ENCODE measurements at regions not wholly inside any gene's neighbourhood (a gene's known extent, or its start where the extent isn't known, plus 50 kb on each side); places are given as distances from the start of the nearest gene placed in this dataset.
"Not testable (repeated sequence)": the region's sequence is repeated elsewhere in the genome, so short reads cannot be mapped to it uniquely, and the experiment has no call there.

DNA sequence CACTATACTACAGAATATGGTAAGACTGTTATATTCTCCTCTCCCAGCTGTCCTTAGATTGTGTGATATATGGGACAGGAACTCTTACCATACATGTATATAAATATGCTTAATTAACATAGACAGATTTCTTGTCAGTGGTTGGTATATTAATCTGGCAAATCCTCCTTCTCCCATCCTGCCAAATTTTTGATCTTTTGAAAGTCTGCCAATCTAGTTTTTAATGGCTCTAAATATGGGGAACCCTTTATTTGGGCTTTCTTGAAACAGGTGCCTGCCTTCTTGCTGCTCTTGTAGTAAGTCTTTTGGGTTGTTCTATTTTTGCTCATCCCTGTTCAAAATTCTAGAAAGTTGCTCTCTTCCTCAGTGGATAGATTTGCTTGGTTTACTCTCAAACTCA is 63.5 kb downstream of the SPATA31D1 start:
- DNase-seq: no peak

DNA sequence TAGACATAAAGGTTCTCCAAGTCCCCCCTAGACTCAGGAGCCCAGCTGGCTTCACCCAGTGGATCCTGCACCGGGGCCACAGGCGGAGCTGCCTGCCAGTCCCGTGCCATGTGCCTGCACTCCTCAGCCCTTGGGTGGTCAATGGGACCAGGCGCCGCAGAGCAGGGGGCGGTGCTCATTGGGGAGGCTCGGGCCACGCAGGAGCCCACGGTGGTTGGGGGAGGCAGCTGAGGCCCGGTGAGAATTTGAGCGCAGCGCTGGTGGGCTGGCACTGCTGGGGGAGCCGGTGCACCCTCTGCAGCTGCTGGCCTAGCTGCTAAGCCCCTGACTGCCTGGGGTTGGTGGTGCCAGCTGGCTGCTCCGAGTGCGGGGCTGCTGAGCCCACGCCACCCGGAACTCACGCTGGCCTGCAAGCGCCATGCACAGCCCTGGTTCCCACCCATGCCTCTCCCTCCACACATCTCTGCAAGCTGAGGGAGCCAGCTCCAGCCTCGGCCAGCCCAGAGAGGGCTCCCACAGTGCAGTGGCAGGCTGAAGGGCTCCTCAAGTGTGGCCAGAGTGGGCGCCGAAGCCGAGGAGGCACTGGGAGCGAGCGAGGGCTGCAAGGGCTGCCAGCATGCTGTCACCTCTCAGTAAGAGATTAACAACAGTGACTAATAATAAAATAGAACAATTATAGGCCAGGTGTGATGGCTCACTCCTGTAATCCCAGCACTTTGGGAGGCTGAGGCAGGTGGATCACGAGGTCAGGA is 65.9 kb downstream of the SPATA31D1 start:
- no peak for DNase-seq

DNA sequence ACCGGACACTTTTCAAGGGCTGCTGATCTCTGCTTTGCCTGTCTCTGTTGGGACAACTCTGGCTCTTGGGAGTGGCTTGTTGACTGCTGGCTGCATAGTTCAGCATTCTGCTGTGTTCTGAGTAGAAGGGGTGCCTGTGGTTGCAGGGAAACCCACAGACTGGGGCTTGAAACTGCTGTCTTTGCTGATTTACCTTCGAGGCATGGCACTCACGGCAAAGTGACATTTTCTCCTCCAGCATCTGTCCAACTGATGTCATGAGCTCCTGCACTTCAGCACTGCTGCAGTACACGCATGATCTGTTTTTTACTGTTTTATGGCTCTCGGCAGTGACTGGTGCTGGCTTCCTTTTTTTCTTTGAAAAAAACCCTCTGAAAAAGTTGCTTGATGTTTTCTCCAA is 69.2 kb downstream of the SPATA31D1 start:
- no peak for DNase-seq

DNA sequence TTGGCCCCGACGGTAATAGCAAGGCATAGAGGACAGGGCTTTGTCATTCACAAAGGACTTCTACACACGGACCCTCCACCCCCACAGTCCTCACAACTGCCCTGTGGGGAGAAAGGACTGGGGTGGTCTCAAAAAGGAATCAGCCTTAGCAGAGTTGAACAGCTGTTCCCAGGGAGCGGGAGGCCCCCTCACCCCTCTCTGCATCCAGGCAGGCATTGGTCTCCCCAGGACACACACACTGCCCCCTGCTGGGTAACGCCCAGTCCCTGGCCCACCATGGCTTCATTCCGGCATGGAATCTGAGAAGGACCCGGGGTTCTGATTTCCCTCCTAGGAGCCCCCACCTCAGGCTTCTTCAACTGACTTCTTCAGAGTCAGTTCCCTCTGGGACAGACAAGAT is 73.2 kb downstream of the SPATA31D1 start:
- not testable (repeated sequence) for DNase-seq

DNA sequence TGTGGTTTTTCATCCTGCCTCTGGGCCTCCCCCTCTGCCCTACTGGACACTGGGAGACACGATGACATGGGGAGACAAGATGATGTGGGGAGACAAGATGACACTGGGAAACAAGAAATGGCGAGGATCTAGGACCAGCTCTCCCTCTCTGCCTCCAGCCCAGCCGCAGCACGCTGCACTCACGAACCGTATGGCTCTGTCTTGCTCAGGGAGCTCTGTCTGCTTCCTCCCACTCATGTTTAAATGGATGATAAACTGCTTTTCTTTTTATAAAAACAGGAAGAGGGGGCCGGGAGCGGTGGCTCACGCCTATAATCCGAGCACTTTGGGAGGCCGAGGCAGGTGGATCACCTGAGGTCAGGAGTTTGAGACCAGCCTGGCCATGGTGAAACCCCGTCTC is 73.7 kb downstream of the SPATA31D1 start:
- DNase-seq: no peak

DNA sequence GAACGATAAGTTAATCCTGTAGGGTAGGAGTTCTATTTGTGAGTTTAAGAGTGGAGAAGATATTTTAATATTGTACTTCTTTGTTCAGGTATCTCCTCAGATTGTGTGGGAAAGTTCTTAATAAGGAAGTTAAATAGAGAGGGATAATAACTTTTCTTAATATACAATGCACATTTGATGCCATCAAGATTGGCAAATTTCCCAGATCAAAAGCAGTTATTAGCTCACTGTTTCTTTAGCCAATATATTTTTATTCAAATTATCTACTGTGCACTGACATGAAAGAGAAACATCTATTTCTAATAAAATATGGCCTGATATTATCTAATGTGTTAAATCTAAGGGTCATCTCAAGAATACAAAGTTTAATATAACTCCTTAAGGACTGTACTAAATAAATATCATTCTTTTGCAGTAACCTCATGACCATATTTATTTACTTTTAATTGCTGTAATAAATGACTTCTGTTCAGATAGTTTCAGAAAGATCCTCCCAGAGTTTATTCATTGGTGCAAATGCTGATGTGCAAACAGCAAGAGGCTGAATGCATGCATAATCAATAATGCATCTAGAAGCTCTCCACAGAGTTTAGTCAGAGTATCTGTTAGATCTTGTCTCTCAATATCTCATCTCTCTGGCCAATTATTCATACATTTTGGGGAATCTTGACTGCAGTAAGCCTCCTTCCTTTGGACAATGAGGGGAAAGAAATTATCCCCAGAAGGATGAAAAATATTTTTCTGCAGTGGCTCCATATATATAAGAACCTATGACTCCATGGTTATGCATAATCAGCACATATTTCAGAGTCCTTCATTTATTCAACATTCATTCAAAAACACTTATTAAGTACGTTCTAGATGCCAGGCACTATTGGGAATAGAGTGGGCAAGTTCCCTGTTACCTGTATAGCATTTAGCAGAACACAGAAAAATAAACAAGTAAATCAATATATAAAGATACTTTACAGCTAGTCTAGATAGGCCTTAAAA is 85.3 kb downstream of the SPATA31D1 start:
- DNase-seq: no peak

DNA sequence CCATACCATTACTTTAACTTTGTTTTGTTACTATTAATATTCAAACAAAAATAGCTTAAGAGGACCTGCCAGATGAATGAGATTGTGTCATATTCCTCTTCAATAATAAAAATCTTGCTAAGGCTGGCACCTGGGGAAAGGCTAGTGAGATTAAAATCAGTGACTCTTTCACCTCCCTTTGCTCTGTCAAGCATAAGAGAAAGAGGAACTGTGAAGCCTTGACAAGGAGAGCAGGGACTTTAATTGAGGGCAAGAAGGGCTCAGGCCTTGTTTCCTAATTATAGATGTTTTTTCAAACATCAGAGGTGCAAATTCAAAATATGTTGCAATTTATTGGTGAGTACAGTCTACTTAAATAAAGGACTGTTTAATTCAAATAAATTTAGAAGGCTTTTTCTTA is 91.7 kb downstream of the SPATA31D1 start:
- no peak for DNase-seq

DNA sequence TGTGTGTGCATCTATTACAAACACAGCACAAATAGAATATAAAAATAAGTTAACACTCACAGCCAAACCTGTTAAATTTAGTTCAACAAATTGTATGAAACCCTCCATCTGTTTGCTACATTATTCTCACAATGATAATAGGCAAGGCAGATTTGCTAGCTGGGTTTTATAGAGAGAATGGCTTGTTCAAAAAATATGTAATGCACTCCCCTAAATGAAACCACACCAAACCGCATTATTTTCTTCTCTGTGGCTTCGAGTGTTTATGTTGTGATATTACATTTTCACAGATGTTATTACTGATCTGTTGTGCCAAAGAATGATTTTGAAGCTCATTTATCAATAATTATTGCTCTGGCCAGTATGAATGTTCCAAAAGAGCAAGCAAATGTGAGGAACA is 92.9 kb downstream of the SPATA31D1 start:
- DNase-seq: no peak

DNA sequence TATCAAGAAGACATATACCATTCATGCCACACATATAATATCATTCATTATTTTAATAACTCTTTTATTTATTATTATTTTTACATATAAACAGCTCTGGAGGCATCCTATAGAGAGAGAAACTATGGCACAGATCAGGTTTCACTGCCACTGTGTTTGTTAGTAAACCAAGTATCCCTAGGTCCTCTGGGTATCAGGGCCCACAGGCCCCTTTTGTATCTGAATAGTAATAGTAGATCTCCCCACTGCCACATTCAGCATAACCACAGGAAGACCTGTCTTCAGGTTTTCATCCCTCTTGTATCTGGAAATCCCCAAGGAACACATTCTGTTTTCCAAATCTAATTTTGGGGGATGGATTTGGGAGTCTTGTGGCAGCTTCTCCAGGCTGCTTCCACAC is 94.0 kb downstream of the SPATA31D1 start:
- no peak for DNase-seq

DNA sequence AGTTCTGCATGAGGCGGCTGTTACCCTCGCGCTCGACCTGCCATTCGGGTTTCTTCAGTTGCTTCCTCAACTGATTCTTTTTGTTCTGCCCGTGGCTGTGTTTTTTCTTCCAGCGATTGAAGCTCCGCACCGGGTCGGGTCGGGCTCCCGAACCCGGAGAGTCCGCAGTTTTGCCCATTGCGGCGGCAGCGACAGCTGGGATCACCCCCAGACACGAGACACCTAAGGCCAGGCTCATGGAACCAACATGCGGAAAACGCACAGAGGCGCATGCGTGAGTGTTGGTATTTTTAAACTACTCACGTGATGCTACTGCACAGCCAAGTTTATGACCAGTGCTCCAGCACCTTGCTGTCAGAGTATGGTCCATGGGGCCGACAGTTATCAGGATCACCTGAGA is 100.0 kb downstream of the SPATA31D1 start:
- no peak for DNase-seq

DNA sequence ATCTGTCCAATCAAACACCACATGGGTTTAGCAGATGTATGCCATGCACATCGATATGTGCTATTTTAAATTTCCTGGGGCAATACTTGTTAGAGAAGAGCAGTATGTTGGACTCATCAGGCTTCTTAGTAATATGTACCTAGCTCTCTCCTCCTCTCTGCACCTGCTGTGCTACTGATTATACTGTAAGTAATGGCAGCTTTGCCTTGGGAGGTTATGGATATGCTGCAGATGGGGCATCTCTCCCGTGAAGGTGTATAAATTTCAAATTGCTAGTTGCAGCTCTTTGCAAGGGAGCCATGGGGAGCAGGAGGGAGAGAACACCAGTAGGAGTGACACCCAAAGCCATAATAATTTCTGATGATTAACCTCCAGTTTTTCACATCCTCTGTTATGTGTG is 101.5 kb downstream of the SPATA31D1 start:
- DNase-seq: peak; percentile 78

DNA sequence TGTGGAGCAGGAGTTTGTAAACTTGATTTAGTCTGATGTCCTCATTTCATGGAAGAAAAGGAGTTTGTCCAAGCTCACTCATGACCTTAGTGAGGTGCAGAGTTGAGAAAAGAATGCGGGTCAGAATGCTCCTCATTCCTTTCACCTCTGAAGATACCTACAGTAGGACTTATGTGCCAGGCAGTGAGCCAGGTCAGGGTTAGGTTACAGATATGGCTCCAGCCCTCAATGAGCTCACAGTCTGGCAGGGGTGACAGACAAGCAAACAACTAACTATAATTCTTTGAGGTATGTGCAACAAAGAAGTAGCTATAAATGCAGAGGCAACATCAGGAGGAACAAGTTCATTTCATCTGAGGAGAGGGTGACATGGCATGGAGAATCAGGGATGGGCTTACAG is 102.5 kb downstream of the SPATA31D1 start:
- DNase-seq: no peak

DNA sequence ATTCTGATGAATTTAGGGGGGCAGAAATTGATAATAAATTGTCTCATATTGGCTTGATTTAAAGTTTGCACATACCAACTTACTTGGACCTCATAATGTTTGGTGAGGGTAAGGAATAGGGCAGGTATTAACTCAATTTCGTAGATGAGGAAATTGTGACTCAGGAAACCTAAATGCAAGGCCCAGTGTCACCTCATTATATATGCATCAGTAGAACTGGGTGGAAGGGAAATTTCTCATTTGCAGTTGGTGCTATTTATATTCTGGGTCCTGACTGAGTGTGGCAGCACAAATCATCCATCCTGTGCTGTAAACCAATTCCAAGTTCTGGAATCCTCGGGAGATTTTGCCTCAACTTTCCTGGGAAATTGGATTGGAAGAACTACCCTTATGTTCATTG is 103.0 kb downstream of the SPATA31D1 start:
- no peak for DNase-seq

DNA sequence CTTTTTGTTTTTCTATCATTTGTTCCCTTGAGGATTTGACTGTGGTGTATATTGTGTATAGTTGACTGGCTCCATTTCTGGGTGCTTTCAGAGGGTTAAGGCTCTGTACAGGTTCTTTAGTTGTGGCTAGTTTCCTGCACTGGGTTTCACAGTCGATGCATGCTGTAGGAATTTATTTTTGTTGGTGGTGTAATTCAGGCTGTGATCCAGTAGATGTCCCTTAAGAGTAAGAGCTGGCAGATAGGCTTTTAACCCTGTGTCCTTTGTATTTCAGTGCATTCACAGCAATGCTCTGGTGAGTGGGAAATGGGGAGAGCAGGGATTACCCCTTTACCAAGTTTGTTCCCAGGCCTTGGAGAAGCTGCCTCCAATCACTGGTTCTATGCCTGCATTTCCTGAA is 112.9 kb downstream of the SPATA31D1 start:
- no peak for DNase-seq

DNA sequence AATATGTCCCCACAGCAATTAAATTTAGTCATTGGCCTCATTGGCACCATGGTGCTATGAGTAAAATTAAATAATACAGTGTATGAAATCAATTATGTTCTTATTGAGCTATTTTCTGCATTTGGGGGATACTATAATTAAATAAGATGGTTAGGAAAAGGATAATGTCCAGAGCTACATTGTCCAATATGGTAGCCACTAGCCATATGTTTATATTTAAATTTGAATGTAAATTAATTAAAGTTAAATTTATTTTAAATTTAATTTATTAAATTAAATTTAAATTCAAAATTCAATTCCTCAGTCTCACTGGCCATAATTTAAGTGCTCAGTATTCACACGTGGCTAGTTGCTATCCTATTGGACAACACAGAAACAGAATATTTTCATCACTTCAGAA is 115.7 kb downstream of the SPATA31D1 start:
- no peak for DNase-seq

DNA sequence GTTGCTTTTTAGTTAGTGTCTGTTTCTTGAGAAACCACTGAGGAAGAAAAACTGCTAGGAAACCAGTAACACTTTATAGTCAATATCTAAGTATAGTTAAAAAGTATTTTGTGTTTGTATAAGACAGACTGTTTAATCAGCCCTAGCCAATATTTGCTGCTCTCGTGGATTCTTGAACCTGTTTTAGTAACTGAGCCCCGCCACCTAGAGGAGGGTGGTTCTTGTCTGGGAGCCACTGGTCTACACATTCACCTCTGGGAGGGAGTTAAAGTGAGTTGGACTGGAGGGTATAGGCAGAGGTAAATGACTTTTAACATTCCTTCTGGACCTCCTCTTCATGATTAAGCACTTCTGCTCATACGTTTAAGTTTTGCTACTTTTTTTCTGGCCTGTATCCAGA is 117.2 kb downstream of the SPATA31D1 start:
- no peak for DNase-seq

DNA sequence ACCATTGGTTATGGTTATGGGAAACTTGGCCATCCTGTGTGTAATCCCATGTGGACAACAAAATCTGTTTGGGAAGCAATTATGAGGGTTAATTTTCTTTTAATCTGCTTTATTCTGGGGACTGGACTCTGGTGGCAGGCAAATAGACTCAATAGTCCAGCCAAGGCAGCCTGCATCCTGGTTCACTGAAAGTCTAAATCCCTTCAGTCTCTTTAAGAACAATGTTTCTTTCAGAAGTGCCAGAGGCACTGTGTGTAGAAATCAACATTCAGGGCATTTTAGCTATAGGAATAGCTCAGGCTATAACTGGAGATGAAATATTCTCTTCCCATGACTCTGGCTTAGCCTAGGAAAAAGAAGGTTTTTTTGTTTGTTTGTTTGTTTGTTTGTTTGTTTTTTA is 118.0 kb downstream of the SPATA31D1 start:
- no peak for DNase-seq

DNA sequence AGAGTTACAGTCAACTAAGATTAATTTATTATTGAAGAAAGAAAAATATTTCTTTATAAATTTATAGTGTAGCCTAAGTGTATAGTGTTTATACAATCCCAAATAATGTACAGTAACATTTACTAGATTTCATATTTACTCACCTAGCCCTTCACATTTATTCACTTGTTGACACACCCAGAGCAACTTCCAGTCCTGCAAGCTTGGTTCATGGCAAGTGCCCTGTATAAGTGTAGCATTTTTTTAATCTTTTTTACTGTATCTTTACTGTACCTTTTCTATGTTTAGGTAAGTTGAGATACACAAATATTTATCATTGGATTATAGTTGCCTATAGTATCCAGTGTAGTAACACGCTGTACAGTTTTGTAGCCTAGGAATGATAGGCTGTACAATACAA is 119.9 kb downstream of the SPATA31D1 start:
- DNase-seq: no peak

DNA sequence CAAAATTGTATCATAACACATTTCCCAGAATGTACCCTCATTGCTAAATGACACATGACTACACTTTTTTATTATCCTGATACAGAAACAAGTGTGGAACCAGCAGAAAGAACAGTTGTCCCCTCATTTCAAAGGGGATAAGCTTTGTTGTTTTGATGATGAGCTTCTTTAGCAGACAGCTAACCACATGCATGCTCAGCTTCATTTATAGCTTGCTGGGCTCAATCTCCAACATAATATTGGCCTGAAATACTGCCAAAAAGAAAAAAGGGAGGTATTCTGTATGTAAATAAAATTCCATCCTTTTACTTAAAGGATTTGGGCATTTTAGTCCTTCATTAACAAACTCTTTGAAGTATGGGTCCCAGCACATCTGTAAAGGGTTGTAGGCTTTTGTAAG is 120.4 kb downstream of the SPATA31D1 start:
- no peak for DNase-seq

DNA sequence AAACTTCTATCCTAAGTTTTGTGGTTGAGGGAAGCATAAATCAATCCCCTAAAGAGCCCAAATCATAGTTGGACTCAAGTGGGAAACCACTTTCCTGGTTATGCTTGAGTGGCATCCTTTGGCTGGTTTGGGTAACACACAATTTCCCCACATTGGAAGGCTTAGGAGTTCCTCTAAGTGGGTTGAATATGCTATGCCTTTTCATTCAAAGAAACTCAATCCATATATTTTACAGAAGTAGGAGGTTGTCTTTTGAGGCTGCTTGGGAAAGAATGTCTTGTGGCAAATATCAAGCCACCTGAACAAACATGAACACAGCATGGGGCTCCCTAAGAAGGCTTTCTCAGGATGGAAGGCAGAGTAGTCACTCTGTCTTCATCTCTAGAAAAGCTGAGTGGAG is 121.1 kb downstream of the SPATA31D1 start:
- DNase-seq: no peak

DNA sequence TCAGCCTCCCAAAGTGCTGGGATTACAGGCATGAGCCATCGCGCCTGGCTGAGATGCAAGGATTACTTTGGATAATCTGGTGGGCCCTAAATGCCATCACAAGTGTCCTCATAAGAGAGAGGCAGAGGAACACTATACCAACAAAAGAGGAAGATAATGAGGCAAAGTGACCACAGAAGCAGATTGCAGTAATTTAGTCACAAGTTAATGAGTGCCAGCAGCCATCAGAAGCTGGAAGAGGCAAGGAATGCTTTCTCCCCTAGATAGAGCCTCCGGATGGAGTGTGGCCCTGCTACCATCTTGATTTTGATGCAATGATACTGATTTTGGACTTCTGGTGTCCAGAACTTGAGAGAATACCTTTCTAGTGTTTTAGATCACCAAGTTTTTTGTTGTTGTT is 122.3 kb downstream of the SPATA31D1 start:
- DNase-seq: no peak

DNA sequence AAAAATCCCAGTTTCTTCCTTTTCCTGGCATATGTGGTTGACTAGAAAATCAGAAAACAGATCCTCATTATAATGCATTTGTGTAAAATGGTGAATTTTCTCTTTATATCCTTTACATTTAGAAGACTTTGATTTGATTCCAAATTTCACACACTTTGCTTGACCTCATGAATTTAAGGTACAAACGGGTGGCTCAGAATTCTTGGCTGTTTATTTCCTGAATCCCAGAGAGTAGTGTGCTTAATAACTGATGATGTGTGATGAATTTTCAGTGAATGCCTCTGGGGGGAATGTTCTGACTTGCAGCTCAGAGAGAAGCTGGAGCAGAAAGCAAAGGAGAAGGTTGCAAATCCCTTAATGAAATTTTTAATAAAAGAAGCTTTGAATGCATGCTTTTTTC is 126.8 kb downstream of the SPATA31D1 start:
- no peak for DNase-seq

DNA sequence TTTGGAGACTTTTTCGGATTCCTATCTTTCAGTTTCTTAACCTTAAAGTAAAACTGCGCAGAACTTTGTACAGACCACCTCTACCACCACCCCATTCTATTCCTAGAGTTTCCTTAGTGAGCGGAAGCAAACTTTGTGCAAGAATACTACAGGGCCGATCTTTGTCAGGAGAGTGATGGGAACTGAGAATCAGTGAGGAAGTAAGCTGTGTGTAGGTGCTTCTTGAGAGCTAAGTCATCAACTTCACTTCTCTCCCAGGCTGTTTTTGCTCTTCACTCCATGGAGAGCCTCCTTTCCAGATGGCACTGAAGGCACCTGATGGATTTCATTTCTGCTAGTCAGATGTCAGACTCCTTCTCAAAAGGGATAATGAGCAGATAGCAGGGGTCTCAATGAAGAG is 127.3 kb downstream of the SPATA31D1 start:
- DNase-seq: no peak

DNA sequence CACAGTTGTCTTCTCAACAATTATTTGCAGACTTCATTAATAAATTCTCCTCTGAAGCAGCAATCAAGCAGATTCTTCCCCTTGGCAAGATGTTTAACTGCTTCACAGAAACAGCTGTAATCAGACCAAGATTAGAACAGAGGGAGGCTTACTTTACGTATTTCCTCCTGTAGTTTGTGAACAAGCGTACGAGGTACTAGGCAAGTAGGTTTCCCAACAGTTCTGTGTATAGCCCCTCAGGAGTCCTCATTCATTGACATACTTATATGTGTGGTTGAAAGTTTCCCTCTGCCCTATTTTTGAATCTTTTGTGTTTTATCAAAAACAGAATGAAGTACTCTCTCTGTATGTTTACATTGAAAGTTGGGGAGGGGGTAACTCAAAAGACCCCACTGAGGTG is 128.0 kb downstream of the SPATA31D1 start:
- no peak for DNase-seq

Measured in NCI-H2081 treated with DMSO at 0.1 percent for 48 hours (cell line).